WERI-Rb-1 (cell line): ENCODE measurements at regions not wholly inside any gene's neighbourhood (a gene's known extent, or its start where the extent isn't known, plus 50 kb on each side); places are given as distances from the start of the nearest gene placed in this dataset.

Source experiments
- DNase-seq: peaks from one replicate; pipeline ENCODE4 v3.0.0-alpha.2; 2020
- H3K27ac ChIP-seq: fragments of 250-450 bp; sonication (Bioruptor Pico); 2 replicates; pipeline ENCODE4 v1.5.1; 2020; ENCODE audit warnings: mild to moderate bottlenecking, moderate library complexity
- H3K27me3 ChIP-seq: fragments of 250-450 bp; sonication (Bioruptor Pico); 2 replicates; pipeline ENCODE4 v1.5.1; 2021; ENCODE audit warnings: mild to moderate bottlenecking, low read depth, moderate library complexity; ENCODE audit not compliant: insufficient read depth, severe bottlenecking
- H3K36me3 ChIP-seq: fragments of 250-450 bp; sonication (Bioruptor Pico); 2 replicates; pipeline ENCODE4 v1.5.1; 2020; ENCODE audit warnings: mild to moderate bottlenecking, moderate library complexity
- H3K4me3 ChIP-seq: 2 replicates; pipeline ENCODE4 v1.5.1; 2011; ENCODE audit warnings: low read depth, mild to moderate bottlenecking, control low read depth, low read length
- H3K9me3 ChIP-seq: fragments of 250-450 bp; sonication (Bioruptor Pico); 2 replicates; pipeline ENCODE4 v1.5.1; 2021; ENCODE audit warnings: mild to moderate bottlenecking, moderate library complexity; ENCODE audit not compliant: severe bottlenecking
- CTCF ChIP-seq: IDR thresholded peaks from 2 replicates; pipeline ENCODE4 v1.5.1; 2011; ENCODE audit warnings: low read depth, mild to moderate bottlenecking, control low read depth, inconsistent platforms, low read length

DNA sequence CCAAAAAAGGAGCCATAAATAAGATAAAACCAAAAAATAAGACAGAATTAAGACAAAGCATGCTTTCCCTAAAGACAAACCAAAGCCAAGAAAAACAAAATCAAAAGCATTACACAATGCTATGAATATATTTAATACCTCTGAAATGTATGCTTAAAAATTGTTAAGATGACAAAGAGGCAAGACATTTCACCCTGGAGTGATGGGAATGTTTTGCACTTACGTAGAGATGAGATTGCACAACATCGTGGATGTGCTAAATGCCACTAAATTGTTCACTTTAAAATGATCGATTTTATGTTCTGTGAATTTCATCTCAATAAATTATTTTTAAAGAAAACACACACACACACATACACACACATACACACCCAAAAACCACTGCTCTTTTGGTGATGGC is 386.6 kb upstream of the KLHL29 start:
- no peak for DNase-seq
- TF ChIP-seq CTCF = no peak
- H3K36me3 ChIP-seq = no peaks in the 10 kb centered on the region
- no peak overlapping the region for H3K27ac ChIP-seq
- no peaks in the 10 kb centered on the region for H3K27me3 ChIP-seq
- no peak overlapping the region for H3K4me3 ChIP-seq
- H3K9me3 ChIP-seq = no peaks in the 10 kb centered on the region

GRCh38 chr2:22999951-23000350 is 385.0 kb upstream of the KLHL29 start:
- DNase-seq = no peak
- no peak overlapping the region for H3K27ac ChIP-seq
- no peak for TF ChIP-seq CTCF
- no peaks in the 10 kb centered on the region for H3K36me3 ChIP-seq
- no peaks in the 10 kb centered on the region for H3K9me3 ChIP-seq
- H3K4me3 ChIP-seq = no peak overlapping the region
- H3K27me3 ChIP-seq = no peaks in the 10 kb centered on the region

- Histone ChIP-seq H3K36me3 (no peaks in the 10 kb centered on the region), H3K27me3 (no peaks in the 10 kb centered on the region), H3K4me3 (no peak overlapping the region), H3K9me3 (no peaks in the 10 kb centered on the region), H3K27ac (no peak overlapping the region)
- TF ChIP-seq CTCF = peak; percentile 57
- DNase-seq = no peak
Measured at GRCh38 chr2:23002234-23002633, 382.7 kb upstream of the KLHL29 start.

- no peak for DNase-seq
- TF ChIP-seq CTCF = no peak
- H3K36me3 ChIP-seq = no peaks in the 10 kb centered on the region
- H3K27ac ChIP-seq = no peak overlapping the region
- H3K4me3 ChIP-seq = no peak overlapping the region
- H3K27me3 ChIP-seq = no peaks in the 10 kb centered on the region
- no peaks in the 10 kb centered on the region for H3K9me3 ChIP-seq
Measured at GRCh38 chr2:23005469-23005868, 379.5 kb upstream of the KLHL29 start.

- no peak overlapping the region for H3K27ac ChIP-seq
- no peak for DNase-seq
- no peak overlapping the region for H3K4me3 ChIP-seq
- no peak for TF ChIP-seq CTCF
- no peaks in the 10 kb centered on the region for H3K9me3 ChIP-seq
- no peaks in the 10 kb centered on the region for H3K36me3 ChIP-seq
- H3K27me3 ChIP-seq = no peaks in the 10 kb centered on the region
Measured at GRCh38 chr2:23007631-23008235, 377.2 kb upstream of the KLHL29 start.

DNA sequence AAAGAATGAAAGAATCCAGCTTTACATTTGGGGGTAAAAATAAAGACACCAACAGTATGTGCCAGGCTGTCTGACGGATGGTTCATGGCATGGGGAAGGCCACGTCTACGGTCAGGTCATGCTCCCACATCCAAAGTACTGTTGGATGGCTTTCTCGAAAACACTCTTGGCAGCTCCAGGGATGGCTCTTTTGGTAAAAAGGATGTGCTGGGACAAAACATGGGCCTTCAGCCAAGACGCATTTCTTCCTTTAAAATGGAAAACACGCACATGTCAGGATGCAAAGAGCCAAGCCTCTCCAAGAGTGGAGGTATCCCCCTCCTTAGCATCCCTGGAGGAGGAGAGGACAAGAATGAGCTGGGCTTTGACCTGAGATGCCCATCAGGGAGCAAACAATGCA is 376.5 kb upstream of the KLHL29 start:
- Histone ChIP-seq H3K27ac (no peak overlapping the region), H3K27me3 (no peaks in the 10 kb centered on the region), H3K36me3 (no peaks in the 10 kb centered on the region), H3K9me3 (no peaks in the 10 kb centered on the region), H3K4me3 (no peak overlapping the region)
- no peak for DNase-seq
- TF ChIP-seq CTCF = no peak
